Fibroblast of lung (primary cell): ENCODE measurements at regions not wholly inside any gene's neighbourhood (a gene's known extent, or its start where the extent isn't known, plus 50 kb on each side); places are given as distances from the start of the nearest gene placed in this dataset.

Experiments used
- DNase-seq, 2 donors: peaks; one replicate each; pipeline versions ENCODE4 v3.0.0 to v3.0.0-alpha.2; 2010; ENCODE audit warnings: low read depth in 2 of 2
- H2AFZ ChIP-seq: 2 replicates; pipeline ENCODE4 v1.5.1; 2012; ENCODE audit warnings: low read length, control low read depth, inconsistent platforms
- H3K27ac ChIP-seq: 2 replicates; pipeline ENCODE4 v1.5.1; 2011; ENCODE audit warnings: low read length, control low read depth; ENCODE audit not compliant: insufficient read depth
- H3K27me3 ChIP-seq: 2 replicates; pipeline ENCODE4 v1.5.1; 2011; ENCODE audit warnings: mild to moderate bottlenecking, low read length; ENCODE audit not compliant: control insufficient read depth, insufficient read depth
- H3K36me3 ChIP-seq: 2 replicates; pipeline ENCODE4 v1.5.1; 2011; ENCODE audit warnings: low read length; ENCODE audit not compliant: control insufficient read depth, insufficient read depth
- H3K4me1 ChIP-seq: 2 replicates; pipeline ENCODE4 v1.5.1; 2011; ENCODE audit warnings: low read length; ENCODE audit not compliant: control insufficient read depth, insufficient read depth; ENCODE audit errors: extremely low read depth
- H3K4me2 ChIP-seq: 2 replicates; pipeline ENCODE4 v1.5.1; 2011; ENCODE audit warnings: low read length, control low read depth; ENCODE audit not compliant: insufficient read depth; ENCODE audit errors: extremely low read depth
- H3K4me3 ChIP-seq, 4 experiments: fragments of 200-600 bp in 1 of 4; sonication (generic) in 1 of 4; replicated peaks in 1 of 4; 2 replicates each; pipeline ENCODE4 v1.5.1; 2011 to 2016; ENCODE audit warnings: low read length in 4 of 4, low read depth in 3 of 4, mild to moderate bottlenecking in 3 of 4, control low read depth in 2 of 4, inconsistent platforms in 1 of 4, mixed read lengths in 1 of 4; ENCODE audit not compliant: insufficient read depth in 1 of 4; ENCODE audit errors: control extremely low read depth in 1 of 4
- H3K79me2 ChIP-seq: 2 replicates; pipeline ENCODE4 v1.5.1; 2012; ENCODE audit warnings: mild to moderate bottlenecking, low read length, inconsistent platforms; ENCODE audit not compliant: control insufficient read depth, insufficient read depth
- H3K9ac ChIP-seq: 2 replicates; pipeline ENCODE4 v1.5.1; 2011; ENCODE audit warnings: mild to moderate bottlenecking, low read length, control low read depth; ENCODE audit not compliant: insufficient read depth
- H3K9me3 ChIP-seq: 2 replicates; pipeline ENCODE4 v1.5.1; 2012; ENCODE audit warnings: low read depth, low read length; ENCODE audit not compliant: control insufficient read depth, insufficient read depth
- H4K20me1 ChIP-seq: 2 replicates; pipeline ENCODE4 v1.5.1; 2011; ENCODE audit warnings: low read length; ENCODE audit not compliant: control insufficient read depth, insufficient read depth; ENCODE audit errors: extremely low read depth
- CTCF ChIP-seq, 2 donors: IDR thresholded peaks in 1 of 2; conservative IDR thresholded peaks in 1 of 2; 1 replicate in 1 of 2; 2 replicates in 1 of 2; pipeline ENCODE4 v1.5.1; 2011 to 2012; ENCODE audit warnings: low read length in 2 of 2, control low read depth in 1 of 2, inconsistent platforms in 1 of 2, low read depth in 1 of 2, mild to moderate bottlenecking in 1 of 2
- EZH2 ChIP-seq: IDR thresholded peaks from 2 replicates; pipeline ENCODE4 v1.5.1; 2012; ENCODE audit warnings: low read length, control low read depth, mild to moderate bottlenecking; ENCODE audit errors: missing control alignments

GRCh38 chr5:148913493-148913892 lies 87.1 kb downstream of the ADRB2 start:
- H3K9ac ChIP-seq: no peak overlapping the region
- DNase-seq: no peak
- no peak overlapping the region for H2AFZ ChIP-seq
- no peak overlapping the region for H3K4me3 ChIP-seq
- H3K27me3 ChIP-seq: no peaks in the 10 kb centered on the region
- TF ChIP-seq CTCF (conservative IDR thresholded peaks at IDR 0.05 in 1 of 2, IDR thresholded peaks at IDR 0.05 in 1 of 2; ENCODE audit: low read depth in 1 of 2, low read length in 2 of 2) (no peak), EZH2 (no peak)
- H4K20me1 ChIP-seq: no peaks in the 10 kb centered on the region
- H3K9me3 ChIP-seq: no peaks in the 10 kb centered on the region
- peak overlapping the region; percentile 87 for H3K27ac ChIP-seq
- no peaks in the 10 kb centered on the region for H3K36me3 ChIP-seq
- H3K4me1 ChIP-seq: peaks cover 36% of the 10 kb centered on the region
- no peaks in the 10 kb centered on the region for H3K79me2 ChIP-seq
- no peak overlapping the region for H3K4me2 ChIP-seq

GRCh38 chr5:148913985-148914431 lies 87.6 kb downstream of the ADRB2 start:
- TF ChIP-seq EZH2 (no peak), CTCF (conservative IDR thresholded peaks at IDR 0.05 in 1 of 2, IDR thresholded peaks at IDR 0.05 in 1 of 2; ENCODE audit: low read depth in 1 of 2, low read length in 2 of 2) (no peak)
- H3K4me2 ChIP-seq: peak overlapping the region; percentile 10
- peaks cover 32% of the 10 kb centered on the region for H3K4me1 ChIP-seq
- peak overlapping the region; percentile 87 for H3K27ac ChIP-seq
- H3K9me3 ChIP-seq: no peaks in the 10 kb centered on the region
- no peaks in the 10 kb centered on the region for H4K20me1 ChIP-seq
- no peak overlapping the region for H3K9ac ChIP-seq
- DNase-seq: peak; percentile 45 to 99
- no peak overlapping the region for H2AFZ ChIP-seq
- no peaks in the 10 kb centered on the region for H3K36me3 ChIP-seq
- H3K4me3 ChIP-seq: no peak overlapping the region
- no peaks in the 10 kb centered on the region for H3K27me3 ChIP-seq
- no peaks in the 10 kb centered on the region for H3K79me2 ChIP-seq

GRCh38 chr5:148915224-148915817 lies 88.9 kb downstream of the ADRB2 start:
- Histone ChIP-seq H4K20me1 (no peaks in the 10 kb centered on the region), H3K36me3 (no peaks in the 10 kb centered on the region), H3K27me3 (no peaks in the 10 kb centered on the region), H3K4me2 (no peak overlapping the region), H2AFZ (no peak overlapping the region), H3K4me1 (peaks cover 28% of the 10 kb centered on the region), H3K9me3 (no peaks in the 10 kb centered on the region), H3K79me2 (no peaks in the 10 kb centered on the region), H3K27ac (peak overlapping the region; percentile 44), H3K4me3 (no peak overlapping the region), H3K9ac (no peak overlapping the region)
- TF ChIP-seq EZH2: no peak
- no peak for TF ChIP-seq CTCF (conservative IDR thresholded peaks at IDR 0.05 in 1 of 2, IDR thresholded peaks at IDR 0.05 in 1 of 2; ENCODE audit: low read depth in 1 of 2, low read length in 2 of 2)
- no peak for DNase-seq
